ENCODE measurements at regions not wholly inside any gene's neighbourhood (a gene's known extent, or its start where the extent isn't known, plus 50 kb on each side); places are given as distances from the start of the nearest gene placed in this dataset.

GRCh38 chrX:82961129-82961528 lies 547.0 kb upstream of the POU3F4 start (continued):
- TF ChIP-seq ZNF211 (tag by site-specific recombination; IDR thresholded peaks at IDR 0.05; ENCODE audit: low read depth) (no peak), ZNF19 (tag by site-specific recombination; IDR thresholded peaks at IDR 0.05; ENCODE audit: low read depth) (no peak), ZSCAN18 (tag by site-specific recombination; IDR thresholded peaks at IDR 0.05) (no peak), ZNF335 (tag by site-specific recombination; conservative IDR thresholded peaks at IDR 0.05) (no peak), ZNF623 (tag by site-specific recombination; IDR thresholded peaks at IDR 0.05) (no peak), ZNF114 (tag by site-specific recombination; IDR thresholded peaks at IDR 0.05) (no peak), ZNF624 (tag by site-specific recombination; IDR thresholded peaks at IDR 0.05) (no peak), ZNF843 (tag by site-specific recombination; IDR thresholded peaks at IDR 0.05) (no peak), ZNF404 (tag by site-specific recombination; IDR thresholded peaks at IDR 0.05) (no peak), ZNF350 (tag by site-specific recombination; IDR thresholded peaks at IDR 0.05) (no peak)

GRCh38 chrX:82973646-82974045 lies 534.4 kb upstream of the POU3F4 start:
- Histone ChIP-seq H3K36me3 (ENCODE audit: control insufficient read depth in 2 of 2, insufficient read depth in 1 of 2, low read length in 2 of 2) (no peaks in the 10 kb centered on the region; a peak in 1 of 3 replicates), H3K9me3 (ENCODE audit: control insufficient read depth, insufficient read depth, low read depth, low read length) (no peaks in the 10 kb centered on the region; the same call in 1 of the 2 replicates), H3K27ac (ENCODE audit: extremely low read depth, low read depth, low read length) (no peak overlapping the region), H3K4me3 (ENCODE audit: low read depth, low read length) (no peak overlapping the region), H3K4me1 (ENCODE audit: control insufficient read depth, insufficient read depth, low read length) (no peaks in the 10 kb centered on the region)
- ChIA-PET CTCF (interaction anchor here (0.6 kb wide), 1 partner anchor 628 kb away, joined by 4 read pairs; no protein-coding TSS in a partner anchor), POLR2A (no interaction called here)
- TF ChIP-seq RBAK (tag by site-specific recombination; IDR thresholded peaks at IDR 0.05) (no peak), ZNF426 (tag by site-specific recombination; IDR thresholded peaks at IDR 0.05) (no peak), ZNF350 (tag by site-specific recombination; IDR thresholded peaks at IDR 0.05) (no peak), ZNF830 (tag by site-specific recombination; IDR thresholded peaks at IDR 0.05; ENCODE audit: low read depth) (no peak), ZNF394 (tag by site-specific recombination; IDR thresholded peaks at IDR 0.05; ENCODE audit: borderline replicate concordance) (no peak), ZBTB21 (tag by site-specific recombination; IDR thresholded peaks at IDR 0.05) (no peak), ZNF404 (tag by site-specific recombination; IDR thresholded peaks at IDR 0.05) (no peak), ZSCAN30 (tag by site-specific recombination; IDR thresholded peaks at IDR 0.05) (no peak), ZNF140 (tag by site-specific recombination; IDR thresholded peaks at IDR 0.05) (no peak), ZNF366 (tag by site-specific recombination; conservative IDR thresholded peaks at IDR 0.05) (no peak), ZNF311 (tag by site-specific recombination; IDR thresholded peaks at IDR 0.05; ENCODE audit: borderline replicate concordance) (no peak), ZNF747 (tag by site-specific recombination; IDR thresholded peaks at IDR 0.05) (no peak), ZNF792 (tag by site-specific recombination; IDR thresholded peaks at IDR 0.05) (no peak), ZNF561 (tag by site-specific recombination; IDR thresholded peaks at IDR 0.05; ENCODE audit: borderline replicate concordance) (no peak), BCL11B (tag by site-specific recombination; IDR thresholded peaks at IDR 0.05; ENCODE audit: low read depth) (no peak), ZNF707 (tag by site-specific recombination; IDR thresholded peaks at IDR 0.05) (no peak), ZXDB (tag by site-specific recombination; IDR thresholded peaks at IDR 0.05) (no peak), ZNF658 (tag by site-specific recombination; IDR thresholded peaks at IDR 0.05) (no peak), ZNF112 (tag by site-specific recombination; IDR thresholded peaks at IDR 0.05) (no peak)
